GM12872 (cell line): ENCODE measurements at regions not wholly inside any gene's neighbourhood (a gene's known extent, or its start where the extent isn't known, plus 50 kb on each side); places are given as distances from the start of the nearest gene placed in this dataset.

Source experiments
- TF ChIP-seq, protein P1 (sequence below): IDR thresholded peaks from 3 replicates; pipeline ENCODE4 v1.5.1; 2011; ENCODE audit warnings: low read depth, mild to moderate bottlenecking, low read length, moderate library complexity; ENCODE audit not compliant: insufficient read depth

DNA sequence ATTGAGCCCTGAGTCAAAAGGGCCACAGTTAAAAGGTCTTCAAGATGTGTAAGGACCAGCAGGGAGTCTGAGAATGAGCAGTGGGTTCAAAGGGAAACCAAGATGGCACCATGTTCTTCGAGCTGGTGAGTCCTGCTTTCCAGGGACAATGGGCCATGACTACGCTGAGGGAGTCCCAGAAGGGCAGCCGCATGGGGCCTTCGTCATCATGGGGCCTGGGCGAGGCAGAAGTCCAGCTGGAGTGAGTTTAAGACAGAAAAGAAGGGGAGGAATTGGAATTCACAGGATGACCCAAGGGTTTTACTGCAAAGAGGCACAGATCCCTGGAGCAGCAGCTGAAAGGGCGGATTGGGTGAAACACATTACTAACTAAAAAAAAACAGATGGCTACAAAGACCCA lies 340.8 kb upstream of the MYT1L start:
- TF ChIP-seq, protein P1, sequence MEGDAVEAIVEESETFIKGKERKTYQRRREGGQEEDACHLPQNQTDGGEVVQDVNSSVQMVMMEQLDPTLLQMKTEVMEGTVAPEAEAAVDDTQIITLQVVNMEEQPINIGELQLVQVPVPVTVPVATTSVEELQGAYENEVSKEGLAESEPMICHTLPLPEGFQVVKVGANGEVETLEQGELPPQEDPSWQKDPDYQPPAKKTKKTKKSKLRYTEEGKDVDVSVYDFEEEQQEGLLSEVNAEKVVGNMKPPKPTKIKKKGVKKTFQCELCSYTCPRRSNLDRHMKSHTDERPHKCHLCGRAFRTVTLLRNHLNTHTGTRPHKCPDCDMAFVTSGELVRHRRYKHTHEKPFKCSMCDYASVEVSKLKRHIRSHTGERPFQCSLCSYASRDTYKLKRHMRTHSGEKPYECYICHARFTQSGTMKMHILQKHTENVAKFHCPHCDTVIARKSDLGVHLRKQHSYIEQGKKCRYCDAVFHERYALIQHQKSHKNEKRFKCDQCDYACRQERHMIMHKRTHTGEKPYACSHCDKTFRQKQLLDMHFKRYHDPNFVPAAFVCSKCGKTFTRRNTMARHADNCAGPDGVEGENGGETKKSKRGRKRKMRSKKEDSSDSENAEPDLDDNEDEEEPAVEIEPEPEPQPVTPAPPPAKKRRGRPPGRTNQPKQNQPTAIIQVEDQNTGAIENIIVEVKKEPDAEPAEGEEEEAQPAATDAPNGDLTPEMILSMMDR = no peak

DNA sequence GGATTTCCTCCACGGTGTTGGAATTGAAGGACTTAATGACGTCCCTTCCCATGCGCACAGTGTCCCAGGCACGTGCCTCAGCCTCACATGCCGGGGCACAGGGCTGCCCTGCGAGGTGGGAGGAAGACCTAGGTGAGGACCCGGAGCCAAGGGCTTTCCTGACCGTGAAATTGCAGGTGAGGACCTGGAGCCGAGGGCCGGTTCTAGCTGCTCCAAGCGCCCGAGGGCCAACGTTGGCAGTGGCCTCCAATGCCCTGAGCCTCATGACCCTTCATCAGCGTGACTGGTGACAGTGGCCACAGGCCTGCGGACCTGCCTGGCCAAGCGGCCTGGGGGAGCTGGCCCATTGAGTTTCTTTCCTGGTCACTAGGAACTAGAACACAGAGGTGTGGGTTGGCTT lies 338.2 kb upstream of the MYT1L start:
- TF ChIP-seq, protein P1 = no peak

GRCh38 chr2:2668681-2669265 lies 337.7 kb upstream of the MYT1L start:
- TF ChIP-seq, protein P1 = no peak

- TF ChIP-seq, protein P1 = no peak
These were observed 336.6 kb upstream of the MYT1L start for GRCh38 chr2:2667690-2668089.

DNA sequence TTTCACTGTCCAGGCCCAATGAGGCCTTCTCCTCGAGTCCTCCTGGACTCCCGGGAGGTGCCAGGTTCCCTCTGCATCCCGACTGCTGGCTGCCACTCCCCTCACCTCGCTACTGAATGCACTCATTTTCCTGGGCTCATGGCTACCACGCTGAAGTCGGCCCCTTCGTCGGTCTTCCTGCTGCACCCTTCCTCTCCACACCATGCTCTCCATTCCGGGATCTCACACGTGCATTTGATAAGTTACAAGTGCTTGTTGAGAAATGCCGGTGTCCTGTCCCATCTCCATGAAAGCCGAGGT lies 334.7 kb upstream of the MYT1L start:
- TF ChIP-seq, protein P1 = no peak

DNA sequence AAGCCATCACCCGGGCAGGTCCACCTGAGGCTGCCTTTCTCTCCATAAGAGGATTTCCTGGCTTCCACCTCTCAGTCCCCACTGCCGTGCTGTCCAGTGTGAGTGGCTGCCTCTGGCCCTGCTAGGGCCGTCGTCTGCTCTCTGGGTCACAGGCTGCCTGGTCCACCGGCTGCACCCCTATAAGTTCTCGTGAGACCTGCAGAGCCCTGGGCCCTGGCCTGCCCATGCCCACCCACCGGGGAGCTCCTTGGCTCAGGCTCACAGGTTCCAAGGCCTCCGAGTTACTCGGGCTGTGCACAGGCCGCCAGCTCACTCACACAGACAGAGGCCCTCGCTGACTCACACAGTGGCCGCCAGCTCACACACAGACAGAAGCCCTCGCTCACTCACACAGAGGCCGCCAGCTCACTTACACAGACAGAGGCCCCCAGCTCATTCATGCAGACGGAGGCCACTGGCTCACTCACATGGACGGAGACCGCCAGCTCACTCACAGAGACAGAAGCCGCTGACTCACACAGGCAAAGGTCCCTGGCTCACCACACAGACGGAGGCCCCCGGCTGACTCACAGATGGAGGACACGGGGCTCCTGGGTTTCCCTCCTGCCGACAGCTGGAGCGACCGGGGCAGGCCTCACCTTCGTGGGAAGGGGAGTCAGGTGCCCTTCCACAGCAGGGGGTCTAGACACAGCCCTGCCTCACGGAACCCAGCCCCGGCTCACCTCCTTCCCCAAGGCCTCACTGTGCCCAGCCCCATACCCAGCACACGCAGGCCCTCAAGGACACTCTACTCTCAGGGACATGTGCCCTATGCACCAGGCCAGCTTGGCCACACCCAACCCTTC lies 334.1 kb upstream of the MYT1L start:
- TF ChIP-seq, protein P1 = no peak

DNA sequence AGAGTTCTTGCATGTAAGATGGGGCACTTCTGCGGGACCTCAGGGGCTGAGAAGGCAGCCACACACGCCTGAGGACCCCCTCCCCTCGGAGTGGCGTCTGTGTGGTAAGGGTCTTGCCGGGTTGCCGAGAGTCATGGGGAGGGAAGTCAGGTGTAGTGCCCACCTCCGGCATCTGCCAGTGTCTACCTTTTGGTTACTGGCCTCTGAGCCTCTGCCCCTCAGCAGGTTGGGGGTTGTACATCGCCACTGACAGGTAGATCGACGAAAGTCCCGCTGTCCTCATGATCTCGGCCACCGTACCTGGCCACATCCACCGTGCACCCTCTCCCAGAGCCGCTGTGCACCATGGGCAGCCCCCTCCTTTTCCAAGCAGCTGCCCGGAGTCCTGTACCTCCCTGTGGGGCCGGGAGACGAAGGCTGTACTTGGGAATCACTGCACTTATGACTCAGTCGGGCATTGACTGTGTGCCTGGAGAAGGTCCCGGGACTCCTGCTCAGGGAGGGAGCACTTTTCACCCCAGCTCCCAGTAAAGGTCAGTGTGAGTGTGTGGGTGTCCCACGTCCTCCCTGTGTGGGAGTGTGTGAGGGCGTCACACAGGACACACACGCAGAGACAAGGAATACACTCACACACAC lies 332.4 kb upstream of the MYT1L start:
- TF ChIP-seq, protein P1 = no peak
